HFFc6 (cell line): ENCODE measurements at regions not wholly inside any gene's neighbourhood (a gene's known extent, or its start where the extent isn't known, plus 50 kb on each side); places are given as distances from the start of the nearest gene placed in this dataset.

Experiments
- DNase-seq: peaks from one replicate; pipeline ENCODE4 v3.0.0-alpha.2; 2018
- H3K27ac Mint-ChIP-seq: 2 replicates; pipeline ENCODE4 v1.8.0; 2020; ENCODE audit warnings: mild to moderate bottlenecking, mixed read lengths
- H3K27me3 Mint-ChIP-seq: 2 replicates; pipeline ENCODE4 v1.8.0; 2021; ENCODE audit warnings: mild to moderate bottlenecking, moderate library complexity, mixed read lengths; ENCODE audit not compliant: insufficient read depth
- H3K36me3 Mint-ChIP-seq: 2 replicates; pipeline ENCODE4 v1.8.0; 2021; ENCODE audit warnings: low read depth, mixed read lengths
- H3K4me1 Mint-ChIP-seq: 2 replicates; pipeline ENCODE4 v1.8.0; 2020; ENCODE audit warnings: low read depth, mixed read lengths
- H3K4me3 Mint-ChIP-seq: 2 replicates; pipeline ENCODE4 v1.8.0; 2020; ENCODE audit warnings: mild to moderate bottlenecking, moderate library complexity, mixed read lengths
- H3K9me3 Mint-ChIP-seq: 2 replicates; pipeline ENCODE4 v1.8.0; 2020; ENCODE audit warnings: mild to moderate bottlenecking, mixed read lengths
- CTCF ChIP-seq: fragments of 200-600 bp; sonication (generic); IDR thresholded peaks from 2 replicates; pipeline ENCODE4 v1.5.0; 2021; ENCODE audit warnings: antibody characterized with exemption, mild to moderate bottlenecking

GRCh38 chr10:9015005-9015404 is 960.5 kb downstream of the GATA3 start:
- no peak overlapping the region for H3K27ac Mint-ChIP-seq
- DNase-seq = no peak

GRCh38 chr10:9015447-9015846 is 961.0 kb downstream of the GATA3 start:
- no peak for TF ChIP-seq CTCF
- Mint-ChIP-seq H3K36me3 (no peaks in the 10 kb centered on the region; the same call in 1 of the 2 replicates), H3K27ac (no peak overlapping the region), H3K4me1 (no peaks in the 10 kb centered on the region), H3K27me3 (no peaks in the 10 kb centered on the region), H3K4me3 (no peak overlapping the region), H3K9me3 (peaks cover 28% of the 10 kb centered on the region)
- no peak for DNase-seq

More at GRCh38 chr10:9015005-9015404, 960.5 kb downstream of the GATA3 start:
- TF ChIP-seq CTCF = no peak
- no peaks in the 10 kb centered on the region; the same call in 1 of the 2 replicates for H3K36me3 Mint-ChIP-seq
- no peak overlapping the region for H3K4me3 Mint-ChIP-seq
- no peaks in the 10 kb centered on the region for H3K27me3 Mint-ChIP-seq
- H3K9me3 Mint-ChIP-seq = peaks cover 28% of the 10 kb centered on the region
- no peaks in the 10 kb centered on the region for H3K4me1 Mint-ChIP-seq

- peaks cover 35% of the 10 kb centered on the region for H3K9me3 Mint-ChIP-seq
- TF ChIP-seq CTCF = no peak
- no peaks in the 10 kb centered on the region for H3K27me3 Mint-ChIP-seq
- H3K4me3 Mint-ChIP-seq = no peak overlapping the region
- H3K36me3 Mint-ChIP-seq = no peaks in the 10 kb centered on the region; the same call in 1 of the 2 replicates
- no peak for DNase-seq
- no peaks in the 10 kb centered on the region for H3K4me1 Mint-ChIP-seq
- H3K27ac Mint-ChIP-seq = no peak overlapping the region
These were observed 962.4 kb downstream of the GATA3 start for GRCh38 chr10:9016930-9017329.

- H3K27ac Mint-ChIP-seq = no peak overlapping the region
- H3K36me3 Mint-ChIP-seq = no peaks in the 10 kb centered on the region; the same call in 1 of the 2 replicates
- no peak for DNase-seq
- H3K4me1 Mint-ChIP-seq = no peaks in the 10 kb centered on the region
- TF ChIP-seq CTCF = no peak
- no peaks in the 10 kb centered on the region for H3K27me3 Mint-ChIP-seq
- peaks cover 30% of the 10 kb centered on the region for H3K9me3 Mint-ChIP-seq
- no peak overlapping the region for H3K4me3 Mint-ChIP-seq
These were observed 964.0 kb downstream of the GATA3 start for GRCh38 chr10:9018195-9019173.

- H3K27ac Mint-ChIP-seq = no peak overlapping the region
- no peaks in the 10 kb centered on the region for H3K4me1 Mint-ChIP-seq
- H3K4me3 Mint-ChIP-seq = no peak overlapping the region
- H3K9me3 Mint-ChIP-seq = peaks cover 28% of the 10 kb centered on the region
- no peak for TF ChIP-seq CTCF
- no peaks in the 10 kb centered on the region for H3K27me3 Mint-ChIP-seq
- no peaks in the 10 kb centered on the region; the same call in 1 of the 2 replicates for H3K36me3 Mint-ChIP-seq
- DNase-seq = no peak
These were observed 968.7 kb downstream of the GATA3 start for GRCh38 chr10:9023206-9023605.
